ENCODE measurements at regions not wholly inside any gene's neighbourhood (a gene's known extent, or its start where the extent isn't known, plus 50 kb on each side); places are given as distances from the start of the nearest gene placed in this dataset.
"Not testable (repeated sequence)": the region's sequence is repeated elsewhere in the genome, so short reads cannot be mapped to it uniquely, and the experiment has no call there.

DNA sequence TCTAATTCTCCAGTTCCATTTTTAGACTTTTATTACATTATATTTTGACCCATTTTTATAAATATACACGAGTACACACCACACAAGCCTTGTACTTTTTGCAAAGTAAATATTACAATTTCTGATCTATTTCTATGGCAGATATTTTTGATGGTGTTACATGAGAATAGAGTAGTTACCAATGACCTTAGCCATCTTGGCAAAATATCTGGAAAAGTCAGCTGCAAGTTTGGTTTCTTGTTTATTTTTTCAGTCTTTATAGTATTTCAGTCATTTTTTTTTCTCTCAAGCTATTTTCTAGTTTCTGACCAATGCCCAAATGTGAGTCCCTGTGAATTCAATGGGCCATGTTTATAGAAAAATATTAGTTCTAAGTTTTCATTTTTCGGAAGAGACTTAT lies 64.0 kb upstream of the TMC1 start:
- Histone ChIP-seq H3K27ac (no peak overlapping the region), H3K27me3 (no peaks in the 10 kb centered on the region), H3K4me1 (no peaks in the 10 kb centered on the region), H3K36me3 (no peaks in the 10 kb centered on the region), H3K9me3 (replicated peaks in 1 of 11) (no peaks in the 10 kb centered on the region), H3K4me3 (no peak overlapping the region), H3K9ac (no peak overlapping the region), H4K20me1 (no peaks in the 10 kb centered on the region), H3K4me2 (no peak overlapping the region)
- no peak for TF ChIP-seq Cebpa-rat (IDR thresholded peaks at IDR 0.05)

DNA sequence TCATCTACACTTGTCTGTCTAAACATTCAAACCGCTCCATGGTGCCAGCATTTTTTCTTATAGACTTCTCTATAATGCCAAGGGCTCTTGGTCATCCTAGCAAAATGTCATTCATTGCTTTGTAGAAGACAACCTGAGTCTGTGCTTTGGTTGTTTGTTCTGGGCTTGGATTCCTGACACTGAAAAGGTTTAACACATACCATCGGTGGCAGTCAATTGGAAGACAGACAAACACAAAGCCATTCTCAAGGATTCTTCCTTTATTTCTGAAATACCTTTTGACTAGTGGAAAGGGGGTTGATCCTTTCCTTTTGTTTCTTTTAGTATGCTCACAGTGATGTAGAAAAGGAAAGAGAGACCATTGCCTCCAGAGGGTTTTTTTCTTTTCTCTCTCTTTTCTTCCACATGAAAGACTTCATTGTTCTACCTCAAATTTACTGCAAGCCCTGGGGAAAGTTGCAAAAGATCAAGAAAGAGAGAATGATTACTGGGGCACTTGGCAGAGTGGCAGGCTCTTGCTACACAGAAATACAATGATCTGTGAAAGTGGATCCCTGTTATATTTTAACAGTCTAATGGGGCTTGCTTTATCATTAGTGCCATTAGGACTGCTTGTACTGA lies 66.4 kb upstream of the TMC1 start:
- no peak overlapping the region for H3K9ac ChIP-seq
- H3K27ac ChIP-seq = no peak overlapping the region
- no peaks in the 10 kb centered on the region for H3K36me3 ChIP-seq
- no peaks in the 10 kb centered on the region for H3K27me3 ChIP-seq
- H3K4me3 ChIP-seq = no peak overlapping the region
- TF ChIP-seq Cebpa-rat (IDR thresholded peaks at IDR 0.05) = no peak
- H3K4me2 ChIP-seq = no peak overlapping the region
- H4K20me1 ChIP-seq = no peaks in the 10 kb centered on the region
- no peaks in the 10 kb centered on the region for H3K9me3 ChIP-seq (replicated peaks in 1 of 11)
- H3K4me1 ChIP-seq = no peaks in the 10 kb centered on the region

DNA sequence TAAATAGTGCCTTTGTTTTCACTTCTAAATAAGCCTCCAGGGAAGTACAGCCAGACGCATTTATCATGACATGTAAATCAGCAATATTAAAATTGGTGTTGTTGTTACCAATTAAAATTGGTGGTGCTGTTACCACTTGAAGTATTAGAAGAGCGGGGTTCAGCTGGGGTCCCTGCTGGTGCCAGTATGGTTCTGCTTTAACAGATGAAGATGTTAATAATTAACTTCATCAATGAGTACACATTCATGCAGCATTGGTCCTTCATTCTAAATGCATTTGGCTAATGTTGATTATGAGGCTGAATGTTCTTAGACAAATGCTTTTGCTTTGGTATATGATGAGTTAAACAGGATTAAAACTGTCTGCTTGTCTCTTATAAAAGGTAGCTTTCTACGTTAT lies 67.6 kb upstream of the TMC1 start:
- H3K4me1 ChIP-seq = peaks cover 0 to 10% (median 0%) of the 10 kb centered on the region in 10 experiments; a peak in 3 of 20 replicates
- no peaks in the 10 kb centered on the region for H3K36me3 ChIP-seq
- H3K27ac ChIP-seq = no peak overlapping the region
- no peaks in the 10 kb centered on the region for H4K20me1 ChIP-seq
- no peaks in the 10 kb centered on the region for H3K9me3 ChIP-seq (replicated peaks in 1 of 11)
- no peaks in the 10 kb centered on the region for H3K27me3 ChIP-seq
- no peak overlapping the region for H3K4me3 ChIP-seq
- H3K9ac ChIP-seq = no peak overlapping the region
- H3K4me2 ChIP-seq = no peak overlapping the region
- no peak for TF ChIP-seq Cebpa-rat (IDR thresholded peaks at IDR 0.05)

DNA sequence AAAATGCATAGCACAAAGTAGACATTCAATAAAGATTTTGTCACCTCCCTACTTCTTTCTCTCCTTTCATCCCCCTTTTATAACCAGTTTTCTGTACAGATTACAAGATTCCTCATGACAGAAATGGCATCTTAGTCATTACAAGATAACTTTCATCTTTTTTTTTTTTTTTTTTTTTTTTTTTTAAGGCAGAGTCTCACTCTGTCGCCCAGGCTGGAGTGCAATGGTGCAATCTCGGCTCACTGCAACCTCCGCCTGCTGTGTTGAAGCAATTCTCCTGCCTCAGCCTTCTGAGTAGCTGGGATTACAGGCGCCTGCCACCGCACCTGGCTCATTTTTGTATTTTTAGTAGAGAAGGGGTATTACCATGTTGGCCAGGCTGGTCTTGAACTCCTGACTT lies 75.2 kb upstream of the TMC1 start:
- not testable (repeated sequence) for H3K36me3 ChIP-seq; H3K9ac ChIP-seq; H4K20me1 ChIP-seq; H3K27me3 ChIP-seq; H3K4me3 ChIP-seq; H3K9me3 ChIP-seq (replicated peaks in 1 of 11)
- peak overlapping the region in 4 of 11 experiments; percentile 37 to 79 (median 72); a peak in 9 of 22 replicates for H3K4me2 ChIP-seq
- peak overlapping the region in 2 of 11 experiments; percentile 32 to 53; a peak in 4 of 22 replicates for H3K27ac ChIP-seq
- peaks cover 0 to 81% (median 25%) of the 10 kb centered on the region in 10 experiments; a peak in 13 of 20 replicates for H3K4me1 ChIP-seq

DNA sequence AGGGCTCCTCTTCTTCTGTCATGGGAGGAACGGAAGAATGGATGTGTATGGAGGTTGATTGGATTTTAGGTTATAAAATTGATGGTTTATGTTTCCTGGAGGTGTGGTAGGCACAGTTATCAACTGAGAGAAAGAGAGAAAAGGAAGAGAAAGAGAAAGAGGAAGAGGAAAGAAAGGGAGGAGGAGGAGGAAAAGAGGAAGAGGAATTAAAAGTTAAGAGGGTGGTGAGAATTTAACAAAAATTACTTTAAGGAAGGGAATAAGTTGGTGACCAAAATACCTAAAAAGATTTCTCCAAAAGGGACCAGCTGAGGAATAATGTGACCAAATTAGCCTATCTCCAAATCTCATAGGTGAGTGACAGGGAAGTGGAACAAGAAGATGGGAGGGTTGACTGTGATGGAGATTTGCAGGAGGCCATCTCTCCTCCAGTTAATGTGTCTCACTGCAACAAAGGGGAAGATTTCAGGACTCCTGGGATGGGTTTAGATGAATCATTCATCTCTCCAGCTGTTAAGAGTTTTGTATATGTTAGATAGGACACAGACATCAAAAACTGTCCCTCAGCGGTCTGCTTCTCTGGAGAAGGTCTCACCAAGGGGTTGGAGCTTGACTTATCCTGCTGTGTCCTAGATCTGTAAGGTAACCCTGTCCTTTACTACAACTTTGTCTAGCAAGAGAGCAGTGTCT lies 76.0 kb upstream of the TMC1 start:
- H3K4me3 ChIP-seq = no peak overlapping the region
- H3K9ac ChIP-seq = no peak overlapping the region
- no peaks in the 10 kb centered on the region for H4K20me1 ChIP-seq
- H3K27ac ChIP-seq = peak overlapping the region in 5 of 11 experiments; percentile 19 to 53 (median 32); a peak in 7 of 22 replicates
- no peaks in the 10 kb centered on the region for H3K27me3 ChIP-seq
- peak overlapping the region in 7 of 11 experiments; percentile 6 to 79 (median 37); a peak in 13 of 22 replicates for H3K4me2 ChIP-seq
- no peaks in the 10 kb centered on the region for H3K36me3 ChIP-seq
- H3K4me1 ChIP-seq = peaks cover 0 to 89% (median 26%) of the 10 kb centered on the region in 10 experiments; a peak in 13 of 20 replicates
- no peak for TF ChIP-seq Cebpa-rat (IDR thresholded peaks at IDR 0.05)
- H3K9me3 ChIP-seq (replicated peaks in 1 of 11) = no peaks in the 10 kb centered on the region

DNA sequence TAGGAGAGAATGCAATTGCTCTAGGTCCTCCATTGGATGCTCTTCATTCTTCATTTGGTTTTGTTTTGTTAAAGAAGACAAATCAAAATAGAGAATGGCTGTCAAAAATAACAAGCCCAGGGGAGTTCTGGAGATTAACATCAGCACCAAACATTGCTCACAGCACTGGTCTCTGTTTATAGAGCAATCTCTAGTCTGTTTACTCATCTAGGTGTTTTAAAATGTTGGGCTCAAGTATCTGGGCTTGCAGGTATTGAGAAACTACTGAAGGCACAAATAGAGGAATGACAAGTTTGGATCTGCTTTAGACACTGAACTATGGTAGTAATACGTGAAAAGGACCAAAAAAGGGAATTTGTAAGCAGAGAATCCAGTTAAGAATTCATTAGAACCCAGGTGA lies 77.0 kb upstream of the TMC1 start:
- Histone ChIP-seq H3K4me1 (peaks cover 0 to 96% (median 26%) of the 10 kb centered on the region in 10 experiments; a peak in 13 of 20 replicates), H3K9me3 (replicated peaks in 1 of 11) (no peaks in the 10 kb centered on the region), H3K27ac (peak overlapping the region in 4 of 11 experiments; percentile 41 to 76 (median 57); a peak in 4 of 22 replicates), H4K20me1 (no peaks in the 10 kb centered on the region), H3K27me3 (no peaks in the 10 kb centered on the region), H3K9ac (no peak overlapping the region), H3K4me3 (no peak overlapping the region), H3K36me3 (no peaks in the 10 kb centered on the region), H3K4me2 (peak overlapping the region in 5 of 11 experiments; percentile 35 to 79 (median 71); a peak in 8 of 22 replicates)
- TF ChIP-seq Cebpa-rat (IDR thresholded peaks at IDR 0.05) = no peak

DNA sequence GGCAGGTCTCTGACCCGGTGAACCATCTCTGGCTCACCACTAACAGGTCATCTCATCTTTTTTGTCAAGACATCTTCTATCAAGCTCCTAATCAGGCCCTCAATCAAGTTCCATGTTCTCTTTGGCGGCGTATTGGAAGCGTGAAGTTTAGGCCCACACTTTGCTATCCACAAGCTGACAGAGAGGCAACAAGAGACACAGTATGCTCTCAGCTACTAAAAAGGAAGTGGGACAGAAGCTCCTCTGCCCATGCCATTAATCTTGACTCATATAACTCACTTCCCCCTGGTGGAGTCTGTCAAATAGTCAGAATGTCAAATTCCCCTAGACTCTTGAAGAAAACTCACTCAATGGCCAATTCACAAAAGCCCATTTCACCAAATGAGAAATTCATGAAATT lies 77.6 kb upstream of the TMC1 start:
- H4K20me1 ChIP-seq = no peaks in the 10 kb centered on the region
- no peak overlapping the region for H3K4me3 ChIP-seq
- H3K36me3 ChIP-seq = no peaks in the 10 kb centered on the region
- H3K27ac ChIP-seq = peak overlapping the region in 6 of 11 experiments; percentile 20 to 76 (median 54); a peak in 10 of 22 replicates
- H3K4me1 ChIP-seq = peaks cover 0 to 96% (median 26%) of the 10 kb centered on the region in 10 experiments; a peak in 13 of 20 replicates
- no peaks in the 10 kb centered on the region for H3K27me3 ChIP-seq
- peak overlapping the region in 5 of 11 experiments; percentile 29 to 79 (median 72); a peak in 8 of 22 replicates for H3K4me2 ChIP-seq
- TF ChIP-seq Cebpa-rat (IDR thresholded peaks at IDR 0.05) = no peak
- H3K9ac ChIP-seq = peak overlapping the region in 2 of 11 experiments; percentile 15 to 35; a peak in 1 of 22 replicates
- no peaks in the 10 kb centered on the region for H3K9me3 ChIP-seq (replicated peaks in 1 of 11)

DNA sequence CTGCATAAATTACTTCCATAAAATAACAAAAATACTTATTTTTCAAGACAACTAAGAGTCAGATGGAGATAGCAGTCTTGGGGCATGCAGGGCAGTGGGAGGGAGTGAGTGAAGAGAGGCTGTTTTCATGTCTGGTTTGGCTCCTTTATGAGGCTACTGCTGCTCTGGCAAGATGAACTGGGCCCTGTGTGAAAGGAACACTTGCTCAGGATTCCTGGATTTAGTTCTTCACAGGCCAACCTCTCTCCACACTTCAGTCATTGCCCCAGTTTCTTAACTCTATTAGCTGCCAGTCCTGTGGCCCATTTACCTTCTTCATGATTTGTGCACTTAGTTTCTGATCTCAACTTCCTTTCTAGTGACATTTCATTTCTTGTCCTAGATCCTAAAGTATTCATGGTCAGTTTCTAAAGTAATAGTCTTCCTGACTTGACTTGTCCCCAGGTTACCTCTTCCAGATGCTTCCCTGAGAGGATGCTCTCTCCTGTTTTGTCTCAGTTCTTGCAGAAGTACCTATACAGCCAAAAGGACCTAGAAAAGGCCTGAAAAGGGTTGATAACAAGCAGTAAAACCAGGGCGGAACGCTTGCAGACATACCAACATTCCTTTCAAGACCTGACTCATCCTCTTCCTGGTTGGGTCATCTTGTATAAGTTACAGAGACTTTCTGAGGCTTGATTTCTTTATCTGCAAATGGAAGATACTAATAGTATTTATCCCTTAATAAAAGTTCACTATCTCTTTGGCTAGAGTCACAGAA lies 77.0 kb upstream of the ZFAND5 start:
- H3K27ac ChIP-seq = no peak overlapping the region
- no peaks in the 10 kb centered on the region for H3K9me3 ChIP-seq (replicated peaks in 1 of 11)
- no peaks in the 10 kb centered on the region for H3K36me3 ChIP-seq
- TF ChIP-seq Cebpa-rat (IDR thresholded peaks at IDR 0.05) = no peak
- no peak overlapping the region for H3K9ac ChIP-seq
- H3K4me1 ChIP-seq = peaks cover 0 to 95% (median 26%) of the 10 kb centered on the region in 10 experiments; a peak in 13 of 20 replicates
- H3K27me3 ChIP-seq = no peaks in the 10 kb centered on the region
- no peaks in the 10 kb centered on the region for H4K20me1 ChIP-seq
- H3K4me2 ChIP-seq = peak overlapping the region in 3 of 11 experiments; percentile 0 to 79 (median 75); a peak in 5 of 22 replicates
- H3K4me3 ChIP-seq = no peak overlapping the region
